Erythroblast (primary cell): ENCODE measurements at regions not wholly inside any gene's neighbourhood (a gene's known extent, or its start where the extent isn't known, plus 50 kb on each side); places are given as distances from the start of the nearest gene placed in this dataset.

ENCODE experiments used
- GATA1 ChIP-seq: IDR thresholded peaks from 2 replicates; pipeline ENCODE4 v1.6.1; 2011; ENCODE audit warnings: low read depth, mild to moderate bottlenecking, control low read depth, low read length, moderate library complexity
- POLR2A ChIP-seq: IDR thresholded peaks from 2 replicates; pipeline ENCODE4 v1.6.1; 2011; ENCODE audit warnings: mild to moderate bottlenecking, low read length

DNA sequence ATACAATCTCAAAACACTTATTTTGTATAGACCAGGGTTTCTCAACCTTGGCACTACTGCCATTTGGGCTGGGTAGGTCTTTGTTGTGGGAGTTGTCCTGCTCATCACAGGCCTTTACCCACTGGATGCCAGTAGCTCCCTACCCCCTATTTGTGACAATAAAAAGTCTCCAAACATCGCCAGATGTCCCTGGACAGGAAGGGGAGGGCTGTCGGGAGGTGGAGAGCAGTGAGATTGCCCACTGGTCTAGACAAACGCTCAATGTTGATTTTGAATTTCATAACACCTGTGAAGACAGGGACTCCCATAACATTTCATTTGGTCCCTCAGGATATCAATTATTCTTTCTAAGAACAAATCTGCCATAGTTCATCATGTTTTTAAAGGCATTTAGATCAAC, 151.7 kb upstream of the PTPRG start:
- TF ChIP-seq POLR2A (no peak), GATA1 (no peak)
